CD14-positive monocyte (primary cell): ENCODE measurements at regions not wholly inside any gene's neighbourhood (a gene's known extent, or its start where the extent isn't known, plus 50 kb on each side); places are given as distances from the start of the nearest gene placed in this dataset.

Experiments
- DNase-seq, 3 donors: peaks; one replicate each; pipeline ENCODE4 v3.0.0-alpha.2; 2011 to 2022
- H2AFZ ChIP-seq: 2 replicates; pipeline ENCODE4 v1.6.0; 2012; ENCODE audit warnings: mild to moderate bottlenecking, low read depth, low read length, inconsistent platforms; ENCODE audit not compliant: insufficient read depth, poor library complexity, severe bottlenecking
- H3K27ac ChIP-seq, 2 donors: 1 replicate in 1 of 2; 2 replicates in 1 of 2; pipeline ENCODE4 v1.5.1; 2012 to 2013; ENCODE audit warnings: low read length in 2 of 2, control low read depth in 1 of 2, inconsistent platforms in 1 of 2, low read depth in 1 of 2, mild to moderate bottlenecking in 1 of 2
- H3K27me3 ChIP-seq, 2 donors: one replicate each; pipeline versions ENCODE4 v1.6.0 to v1.6.1; 2011 to 2013; ENCODE audit warnings: low read length in 2 of 2; ENCODE audit not compliant: control insufficient read depth in 2 of 2, insufficient read depth in 2 of 2
- H3K36me3 ChIP-seq, 2 donors: replicated peaks in 1 of 2; 1 replicate in 1 of 2; 2 replicates in 1 of 2; pipeline versions ENCODE4 v1.5.1 to v1.6.1; 2012 to 2013; ENCODE audit warnings: low read length in 2 of 2, control low read depth in 1 of 2, inconsistent platforms in 1 of 2, mild to moderate bottlenecking in 1 of 2; ENCODE audit not compliant: insufficient read depth in 2 of 2, control insufficient read depth in 1 of 2
- H3K4me1 ChIP-seq, 2 donors: 1 replicate in 1 of 2; 2 replicates in 1 of 2; pipeline versions ENCODE4 v1.5.1 to v1.6.1; 2012 to 2013; ENCODE audit warnings: low read length in 2 of 2, control low read depth in 1 of 2, inconsistent platforms in 1 of 2, mild to moderate bottlenecking in 1 of 2, moderate library complexity in 1 of 2; ENCODE audit not compliant: insufficient read depth in 2 of 2, control insufficient read depth in 1 of 2
- H3K4me2 ChIP-seq: replicated peaks from 2 replicates; pipeline ENCODE3; 2012; ENCODE audit warnings: low read length, moderate library complexity, mild to moderate bottlenecking; ENCODE audit not compliant: poor library complexity, severe bottlenecking; ENCODE audit errors: extremely low read depth
- H3K4me3 ChIP-seq, 3 experiments: fragments of 200-600 bp in 1 of 3; sonication (generic) in 1 of 3; replicated peaks in 1 of 3; 1 replicate in 2 of 3; 2 replicates in 1 of 3; pipeline ENCODE4 v1.5.1; 2011 to 2013; ENCODE audit warnings: low read length in 3 of 3, mild to moderate bottlenecking in 3 of 3, control low read depth in 2 of 3, low read depth in 2 of 3, inconsistent platforms in 1 of 3, moderate library complexity in 1 of 3
- H3K79me2 ChIP-seq: 2 replicates; pipeline ENCODE4 v1.6.0; 2012; ENCODE audit warnings: mild to moderate bottlenecking, control low read depth, inconsistent platforms, low read length, moderate library complexity; ENCODE audit not compliant: insufficient read depth
- H3K9ac ChIP-seq: 2 replicates; pipeline ENCODE4 v1.6.0; 2017; ENCODE audit warnings: low read length, mild to moderate bottlenecking; ENCODE audit not compliant: insufficient read depth, poor library complexity, severe bottlenecking
- H3K9me3 ChIP-seq, 2 donors: replicated peaks in 1 of 2; 1 replicate in 1 of 2; 2 replicates in 1 of 2; pipeline versions ENCODE4 v1.5.1 to v1.6.1; 2012 to 2013; ENCODE audit warnings: low read length in 2 of 2, control low read depth in 1 of 2; ENCODE audit not compliant: control insufficient read depth in 1 of 2, insufficient read depth in 1 of 2
- H4K20me1 ChIP-seq: 2 replicates; pipeline ENCODE4 v1.6.0; 2012; ENCODE audit warnings: mild to moderate bottlenecking, low read length, control low read depth, moderate library complexity; ENCODE audit not compliant: insufficient read depth
- H3K27ac Mint-ChIP-seq, 7 donors: one replicate each; pipeline ENCODE4 v1.8.0; 2020; ENCODE audit warnings: mild to moderate bottlenecking in 7 of 7, mixed read lengths in 7 of 7, moderate library complexity in 6 of 7, inconsistent platforms in 2 of 7
- H3K27me3 Mint-ChIP-seq, 3 donors: one replicate each; pipeline ENCODE4 v1.8.0; 2021 to 2022; ENCODE audit warnings: low read depth in 3 of 3, mild to moderate bottlenecking in 3 of 3, mixed read lengths in 3 of 3, moderate library complexity in 3 of 3, inconsistent platforms in 1 of 3
- H3K36me3 Mint-ChIP-seq, 2 donors: one replicate each; pipeline ENCODE4 v1.8.0; 2020; ENCODE audit warnings: mixed read lengths in 2 of 2, inconsistent platforms in 1 of 2, mild to moderate bottlenecking in 1 of 2
- H3K4me1 Mint-ChIP-seq: one replicate; pipeline ENCODE4 v1.8.0; 2020; ENCODE audit warnings: mild to moderate bottlenecking, mixed read lengths
- H3K4me3 Mint-ChIP-seq, 2 donors: one replicate each; pipeline ENCODE4 v1.8.0; 2020; ENCODE audit warnings: mild to moderate bottlenecking in 2 of 2, mixed read lengths in 2 of 2, moderate library complexity in 1 of 2
- H3K9me3 Mint-ChIP-seq, 7 donors: one replicate each; pipeline ENCODE4 v1.8.0; 2020 to 2022; ENCODE audit warnings: mixed read lengths in 7 of 7, mild to moderate bottlenecking in 6 of 7, moderate library complexity in 6 of 7, inconsistent platforms in 2 of 7
- CTCF ChIP-seq: fragments of 200-600 bp; IDR thresholded peaks from one replicate; pipeline ENCODE4 v1.8.0; 2022; ENCODE audit warnings: antibody characterized with exemption, mild to moderate bottlenecking
- WGBS: methylation state at CpG from one replicate; pipeline ENCODE4 v1.1.5; 2013; ENCODE audit warnings: missing lambda C conversion rate; ENCODE audit not compliant: insufficient coverage; 5-methylcytosine and 5-hydroxymethylcytosine counted together
- intact Hi-C, 2 donors: fragments of 100-400 bp; cut with micrococcal nuclease; formaldehyde crosslinking; loops; one replicate each; pipeline versions ENCODE4 v1.15.0 to v1.15.1; 2023

- 10% methylated on average over 2 of the region's 4 CpGs for WGBS
- H3K4me1 ChIP-seq = no peaks in the 10 kb centered on the region
- intact Hi-C loops = no loop called here
- Mint-ChIP-seq H3K9me3 (no peaks in the 10 kb centered on the region), H3K36me3 (no peaks in the 10 kb centered on the region), H3K27ac (no peak overlapping the region), H3K27me3 (peaks cover 0 to 2% (median 0%) of the 10 kb centered on the region in 3 donors), H3K4me3 (no peak overlapping the region), H3K4me1 (no peaks in the 10 kb centered on the region)
- H2AFZ ChIP-seq = no peak overlapping the region
- H3K79me2 ChIP-seq = no peaks in the 10 kb centered on the region
- no peak overlapping the region for H3K4me2 ChIP-seq
- H4K20me1 ChIP-seq = no peaks in the 10 kb centered on the region
- H3K9ac ChIP-seq = no peak overlapping the region
- no peaks in the 10 kb centered on the region for H3K9me3 ChIP-seq
- H3K36me3 ChIP-seq = no peaks in the 10 kb centered on the region
- H3K27me3 ChIP-seq = no peaks in the 10 kb centered on the region
- DNase-seq = no peak
- no peak for TF ChIP-seq CTCF
- no peak overlapping the region for H3K27ac ChIP-seq
- H3K4me3 ChIP-seq = no peak overlapping the region
Measured at GRCh38 chr21:18620436-18620835, 216.9 kb upstream of the TMPRSS15 start.

GRCh38 chr21:18622383-18622782 is 218.8 kb upstream of the TMPRSS15 start:
- no peak for DNase-seq
- H3K79me2 ChIP-seq = no peaks in the 10 kb centered on the region
- intact Hi-C loops = no loop called here
- no peaks in the 10 kb centered on the region for H4K20me1 ChIP-seq
- Mint-ChIP-seq H3K9me3 (peaks cover 0 to 2% (median 0%) of the 10 kb centered on the region in 7 donors), H3K36me3 (no peaks in the 10 kb centered on the region), H3K4me1 (no peaks in the 10 kb centered on the region), H3K4me3 (no peak overlapping the region), H3K27me3 (peaks cover 0 to 2% (median 0%) of the 10 kb centered on the region in 3 donors), H3K27ac (no peak overlapping the region)
- no peaks in the 10 kb centered on the region for H3K4me1 ChIP-seq
- H3K4me2 ChIP-seq = no peak overlapping the region
- no peak overlapping the region for H3K4me3 ChIP-seq
- no peaks in the 10 kb centered on the region for H3K27me3 ChIP-seq
- H3K9me3 ChIP-seq = no peaks in the 10 kb centered on the region
- H3K27ac ChIP-seq = no peak overlapping the region
- no peak overlapping the region for H3K9ac ChIP-seq
- no peaks in the 10 kb centered on the region for H3K36me3 ChIP-seq
- no peak for TF ChIP-seq CTCF
- no peak overlapping the region for H2AFZ ChIP-seq
